ENCODE measurements at regions not wholly inside any gene's neighbourhood (a gene's known extent, or its start where the extent isn't known, plus 50 kb on each side); places are given as distances from the start of the nearest gene placed in this dataset.

DNA sequence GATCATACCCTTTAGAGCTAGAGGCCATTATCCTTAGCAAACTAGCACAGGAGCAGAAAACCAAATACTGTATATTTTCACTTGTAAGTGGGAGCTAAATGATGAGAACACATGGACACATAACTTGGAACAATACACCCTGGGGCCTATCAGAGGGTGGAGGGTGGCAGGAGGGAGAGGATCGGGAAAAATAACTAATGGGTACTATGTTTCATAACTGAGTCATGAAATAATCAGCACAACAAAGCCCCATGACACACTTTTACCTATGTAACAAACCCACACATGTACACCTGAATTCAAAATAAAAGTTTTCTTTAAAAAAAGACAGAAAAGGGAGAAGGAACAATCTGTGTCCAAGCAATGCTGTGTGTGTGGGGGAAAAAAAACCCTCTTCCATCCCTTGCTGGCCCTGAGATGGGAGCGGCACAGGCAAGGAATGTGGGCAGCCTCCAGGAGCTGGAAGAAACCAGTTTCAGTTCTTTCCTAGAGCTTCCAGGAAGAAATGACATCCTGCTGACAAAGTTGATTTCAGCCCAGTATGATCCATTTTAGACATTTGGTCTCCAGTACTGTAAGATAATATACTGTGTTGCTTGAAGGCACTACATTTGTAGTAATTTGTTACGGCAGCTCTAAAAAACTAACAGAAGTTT lies 458.7 kb upstream of the CNTNAP5 start:
- TF ChIP-seq, protein P1, sequence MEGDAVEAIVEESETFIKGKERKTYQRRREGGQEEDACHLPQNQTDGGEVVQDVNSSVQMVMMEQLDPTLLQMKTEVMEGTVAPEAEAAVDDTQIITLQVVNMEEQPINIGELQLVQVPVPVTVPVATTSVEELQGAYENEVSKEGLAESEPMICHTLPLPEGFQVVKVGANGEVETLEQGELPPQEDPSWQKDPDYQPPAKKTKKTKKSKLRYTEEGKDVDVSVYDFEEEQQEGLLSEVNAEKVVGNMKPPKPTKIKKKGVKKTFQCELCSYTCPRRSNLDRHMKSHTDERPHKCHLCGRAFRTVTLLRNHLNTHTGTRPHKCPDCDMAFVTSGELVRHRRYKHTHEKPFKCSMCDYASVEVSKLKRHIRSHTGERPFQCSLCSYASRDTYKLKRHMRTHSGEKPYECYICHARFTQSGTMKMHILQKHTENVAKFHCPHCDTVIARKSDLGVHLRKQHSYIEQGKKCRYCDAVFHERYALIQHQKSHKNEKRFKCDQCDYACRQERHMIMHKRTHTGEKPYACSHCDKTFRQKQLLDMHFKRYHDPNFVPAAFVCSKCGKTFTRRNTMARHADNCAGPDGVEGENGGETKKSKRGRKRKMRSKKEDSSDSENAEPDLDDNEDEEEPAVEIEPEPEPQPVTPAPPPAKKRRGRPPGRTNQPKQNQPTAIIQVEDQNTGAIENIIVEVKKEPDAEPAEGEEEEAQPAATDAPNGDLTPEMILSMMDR (IDR thresholded peaks at IDR 0.05) = no peak
- TF ChIP-seq EP300 (IDR thresholded peaks at IDR 0.05) = no peak

All from ovary (tissue), 3 donors.